SKM-1 treated with dmso at 0.1 percent for 144 hours (cell line): ENCODE measurements at regions not wholly inside any gene's neighbourhood (a gene's known extent, or its start where the extent isn't known, plus 50 kb on each side); places are given as distances from the start of the nearest gene placed in this dataset.

Experiments
- DNase-seq: peaks from one replicate; lab custom pipeline; 2025; ENCODE audit not compliant: unreplicated experiment; lab: John Stamatoyannopoulos, UW

GRCh38 chr9:129506892-129507291 is 114.0 kb downstream of the C9orf50 start:
- DNase-seq: no peak

GRCh38 chr9:129506041-129506440 is 114.9 kb downstream of the C9orf50 start:
- DNase-seq: no peak

GRCh38 chr9:129505270-129505902 is 115.5 kb downstream of the C9orf50 start:
- DNase-seq: no peak

- no peak for DNase-seq
These were observed 116.5 kb downstream of the C9orf50 start for GRCh38 chr9:129504404-129504803.

GRCh38 chr9:129501771-129502319 is 119.1 kb downstream of the C9orf50 start:
- DNase-seq: no peak

- no peak for DNase-seq
These were observed 119.8 kb downstream of the C9orf50 start for GRCh38 chr9:129500863-129501770.

- no peak for DNase-seq
These were observed 120.6 kb downstream of the C9orf50 start for GRCh38 chr9:129500161-129500862.

- DNase-seq: no peak
These were observed 122.2 kb downstream of the C9orf50 start for GRCh38 chr9:129498451-129499384.

GRCh38 chr9:129497813-129498450 is 123.0 kb downstream of the C9orf50 start:
- DNase-seq: no peak

- DNase-seq: no peak
These were observed 123.7 kb downstream of the C9orf50 start for GRCh38 chr9:129497005-129497812.

GRCh38 chr9:129496473-129497004 is 124.4 kb downstream of the C9orf50 start:
- DNase-seq: peak; percentile 82

- peak; percentile 86 for DNase-seq
These were observed 125.1 kb downstream of the C9orf50 start for GRCh38 chr9:129495620-129496472.

GRCh38 chr9:129494113-129494789 is 126.7 kb downstream of the C9orf50 start:
- no peak for DNase-seq

GRCh38 chr9:129493706-129494047 is 127.2 kb downstream of the C9orf50 start:
- DNase-seq: no peak

GRCh38 chr9:129493002-129493705 is 127.7 kb downstream of the C9orf50 start:
- DNase-seq: no peak

- DNase-seq: no peak
These were observed 129.4 kb downstream of the C9orf50 start for GRCh38 chr9:129491487-129491855.
